NCI-H2081 (cell line): ENCODE measurements at regions not wholly inside any gene's neighbourhood (a gene's known extent, or its start where the extent isn't known, plus 50 kb on each side); places are given as distances from the start of the nearest gene placed in this dataset.

Source experiments
- DNase-seq, 2 experiments: peaks; one replicate each; lab custom pipeline; 2025; lab: John Stamatoyannopoulos, UW

DNA sequence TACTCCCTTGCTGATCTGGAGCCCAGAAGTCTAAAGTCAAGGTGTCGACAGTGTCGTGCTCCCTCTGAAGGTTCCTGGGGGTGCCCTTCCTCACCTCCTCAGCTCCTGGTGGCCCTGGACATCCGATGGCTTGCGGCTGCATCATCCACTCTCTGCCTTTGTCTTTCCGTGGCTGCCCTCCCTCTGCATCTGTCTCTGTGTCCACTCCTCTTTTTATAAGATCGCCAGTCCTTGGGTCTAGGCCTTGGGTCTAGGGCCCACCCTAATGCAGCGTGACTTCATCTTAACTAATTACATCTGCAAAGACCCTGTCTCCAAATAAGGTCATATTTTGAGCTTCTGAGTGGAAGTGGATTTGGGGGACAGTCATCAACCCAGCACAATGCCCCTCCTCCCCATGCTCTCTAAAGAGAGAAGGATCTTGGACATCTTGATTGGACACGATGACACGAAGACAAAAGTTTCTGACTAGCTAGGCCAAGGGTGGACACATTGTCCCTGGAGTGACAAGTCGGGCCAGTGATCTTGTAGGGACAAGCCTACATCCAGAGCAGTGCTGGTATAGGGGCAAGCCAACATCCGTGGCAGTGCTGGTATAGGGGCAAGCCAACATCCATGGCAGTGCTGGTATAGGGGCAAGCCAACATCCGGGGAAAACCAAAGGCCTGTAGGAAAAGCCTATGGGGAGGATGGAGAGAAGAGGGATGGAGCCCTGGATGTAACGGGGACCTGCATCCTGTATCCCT lies 93.9 kb upstream of the DIO3 start:
- no peak for DNase-seq

DNA sequence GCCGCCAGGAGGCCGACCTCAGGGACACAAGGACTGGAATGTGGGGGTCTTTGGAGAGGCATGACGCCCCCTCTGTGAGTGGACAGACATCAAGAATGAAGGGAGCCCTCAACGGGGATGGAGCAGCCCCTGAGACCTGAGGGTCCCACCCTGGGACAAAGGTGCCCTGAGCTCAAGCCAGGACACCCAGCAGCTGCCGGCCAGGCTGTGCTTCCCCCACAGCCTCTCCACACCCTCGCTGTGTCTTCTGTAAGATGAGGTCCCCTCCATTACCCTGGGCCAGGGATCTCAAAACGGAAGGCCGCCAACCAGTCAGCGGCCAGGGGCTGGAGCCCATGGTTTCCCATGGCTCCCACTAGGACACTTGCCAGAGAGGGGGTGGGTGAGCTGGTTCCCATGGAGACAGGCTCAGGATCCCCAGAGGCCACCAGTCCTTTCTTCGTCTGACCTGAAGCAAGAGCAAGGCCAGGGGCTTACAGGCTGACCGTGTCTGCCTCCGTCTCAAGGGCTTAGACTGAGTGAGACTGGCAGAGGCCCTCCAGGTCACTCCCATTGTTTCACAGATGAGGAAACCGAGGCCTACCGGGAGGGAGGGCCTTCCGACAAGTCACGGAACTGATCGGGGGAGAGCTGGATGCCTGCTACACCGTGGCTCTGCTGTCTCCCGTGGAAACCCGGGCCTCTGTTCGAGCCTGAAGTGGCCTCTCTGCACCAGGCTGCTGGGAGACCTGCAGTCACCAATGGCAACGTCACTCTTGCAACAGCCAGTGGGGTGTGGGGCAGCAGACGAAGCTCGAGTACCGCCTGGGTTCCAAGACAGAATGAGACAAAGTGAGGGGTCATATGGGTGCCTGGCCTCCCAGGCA lies 91.7 kb upstream of the DIO3 start:
- DNase-seq: no peak

DNA sequence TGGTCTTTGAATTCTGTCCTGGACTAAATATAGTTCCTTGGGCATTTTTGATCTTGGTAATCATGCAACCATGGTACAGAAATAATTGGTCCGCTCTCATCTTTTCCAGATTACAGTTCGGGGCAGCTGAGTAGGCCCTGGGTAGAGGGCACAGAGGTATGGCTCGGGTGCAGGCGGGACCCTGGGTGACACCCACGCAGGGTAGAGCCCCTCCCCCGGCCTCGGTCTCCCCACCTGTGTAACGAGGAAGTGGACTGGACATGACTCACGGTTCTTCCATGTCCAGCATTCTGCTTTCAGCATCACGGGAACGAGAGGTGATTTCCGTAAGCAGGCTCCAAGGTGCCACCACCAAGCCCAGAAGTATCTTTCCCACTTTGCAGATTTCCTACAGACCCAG lies 91.0 kb upstream of the DIO3 start:
- DNase-seq: no peak

DNA sequence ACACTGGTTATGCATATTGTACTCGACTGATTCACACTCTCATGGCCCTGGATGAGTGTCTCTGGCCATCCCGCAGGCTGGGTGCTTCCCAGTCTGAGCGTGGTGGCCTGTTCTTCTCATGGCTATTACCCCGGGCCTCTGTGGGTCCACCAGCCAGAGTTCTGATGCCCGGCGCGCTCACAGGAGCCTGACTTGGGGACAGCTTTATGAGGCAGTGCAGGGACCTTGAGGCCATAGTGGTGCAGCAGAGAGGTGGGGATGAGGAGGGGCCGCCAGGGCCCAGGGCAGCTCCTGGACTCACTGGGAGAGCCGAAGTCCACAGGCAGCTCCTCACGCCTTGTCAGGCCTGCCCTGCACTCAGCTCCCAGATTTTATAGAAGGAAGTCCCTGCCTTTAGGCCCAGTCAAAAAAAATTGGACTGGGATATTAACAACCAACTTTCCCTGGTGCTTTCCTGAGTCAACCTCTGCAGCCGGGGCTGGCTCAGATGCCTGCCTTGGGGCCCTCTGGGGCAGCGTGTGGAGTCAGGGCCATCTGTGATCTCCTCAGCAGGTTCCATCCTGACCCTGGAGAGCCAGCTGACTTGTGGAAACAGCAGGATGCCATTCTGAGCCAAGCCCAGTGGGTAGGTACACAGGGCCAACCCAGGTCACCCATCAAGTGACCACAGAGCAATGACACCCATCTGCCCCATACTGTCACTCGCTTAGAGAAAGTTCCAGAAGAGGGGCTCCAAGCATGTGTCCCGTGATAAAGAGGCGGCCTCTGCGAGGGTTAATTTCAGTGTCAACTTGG lies 89.4 kb upstream of the DIO3 start:
- no peak for DNase-seq

DNA sequence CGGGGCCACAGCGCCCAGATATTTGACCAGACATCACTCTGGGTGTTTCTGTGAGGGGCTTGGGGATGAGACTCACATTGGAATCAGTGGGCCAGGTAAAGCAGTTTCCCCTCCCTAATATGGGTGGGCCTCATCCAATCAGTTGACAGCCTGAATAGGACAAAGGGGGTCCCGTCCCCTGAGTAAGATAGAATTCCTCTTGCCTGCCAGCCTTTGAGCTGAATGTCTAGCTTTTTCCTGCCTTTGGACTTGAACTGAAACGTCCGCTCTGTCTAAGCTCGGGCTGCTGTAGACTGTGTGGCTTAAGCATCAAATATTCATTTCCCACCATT lies 88.8 kb upstream of the DIO3 start:
- no peak for DNase-seq

DNA sequence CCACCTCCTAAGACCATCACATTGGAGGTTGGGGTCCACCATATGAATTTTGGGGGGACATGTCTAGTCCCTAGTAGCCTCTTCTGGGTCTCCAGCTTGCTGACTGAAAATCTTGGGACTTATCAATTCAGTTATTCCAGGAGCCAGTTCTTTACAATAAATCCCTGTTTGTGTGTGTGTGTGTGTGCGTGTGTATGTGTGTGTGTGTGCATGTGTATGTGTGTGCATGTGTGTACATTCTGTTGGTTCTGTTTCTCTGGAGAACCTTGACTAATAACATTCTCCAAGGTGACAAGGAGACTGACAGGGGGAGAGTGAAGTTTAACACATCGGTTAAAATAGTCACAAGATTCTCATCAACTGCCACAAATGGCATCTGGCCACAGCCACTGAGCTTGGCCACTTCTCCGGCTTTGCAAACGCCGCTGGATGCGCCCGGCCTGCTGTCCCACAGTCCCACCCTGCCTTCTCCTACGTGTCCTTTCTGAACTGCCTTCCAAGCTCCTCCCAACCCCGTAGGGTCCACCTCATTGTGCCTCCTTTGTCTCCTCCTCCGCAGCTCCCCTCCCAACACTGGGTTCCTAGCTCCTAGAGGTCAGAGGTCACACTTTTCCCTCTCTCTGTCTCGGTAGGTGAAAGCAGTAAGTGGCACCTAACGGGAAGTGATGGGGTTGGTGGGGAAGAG lies 88.1 kb upstream of the DIO3 start:
- DNase-seq: no peak

DNA sequence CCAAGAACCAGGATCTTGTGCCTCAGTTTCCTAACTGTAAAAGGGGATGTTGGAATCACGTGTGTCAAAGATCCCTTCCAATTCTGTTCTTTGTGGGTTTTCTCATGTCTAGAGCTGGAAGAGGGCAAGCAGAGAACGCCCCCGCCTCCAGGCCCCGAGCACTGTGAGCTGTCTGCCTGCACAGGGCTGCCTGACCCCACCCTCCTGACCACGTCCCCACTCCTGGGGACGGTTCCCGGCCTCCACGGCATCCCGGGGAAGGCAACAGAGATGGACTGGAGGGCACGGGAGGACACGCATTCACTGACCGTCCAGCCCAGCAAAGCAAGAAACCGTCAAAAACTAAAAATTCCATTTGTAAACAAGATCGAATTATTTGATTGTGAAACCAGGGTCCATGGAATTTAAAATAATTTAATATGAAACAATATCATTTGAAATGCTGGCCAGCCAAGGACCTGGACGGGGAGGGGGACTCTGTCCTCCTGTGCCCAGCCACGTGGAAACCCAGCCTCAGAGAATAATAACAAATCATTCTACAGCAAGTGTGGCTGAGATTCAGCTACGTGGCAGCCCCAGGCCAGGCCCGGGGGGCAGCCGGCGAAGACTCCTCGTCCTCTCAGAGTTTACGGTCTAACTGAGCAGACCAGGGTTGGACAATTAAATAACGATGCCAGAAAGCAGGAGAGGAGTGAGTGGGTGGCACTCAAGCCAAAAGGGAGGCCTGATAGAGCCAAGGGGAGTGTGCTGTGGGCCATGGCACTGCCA lies 87.3 kb upstream of the DIO3 start:
- no peak for DNase-seq

DNA sequence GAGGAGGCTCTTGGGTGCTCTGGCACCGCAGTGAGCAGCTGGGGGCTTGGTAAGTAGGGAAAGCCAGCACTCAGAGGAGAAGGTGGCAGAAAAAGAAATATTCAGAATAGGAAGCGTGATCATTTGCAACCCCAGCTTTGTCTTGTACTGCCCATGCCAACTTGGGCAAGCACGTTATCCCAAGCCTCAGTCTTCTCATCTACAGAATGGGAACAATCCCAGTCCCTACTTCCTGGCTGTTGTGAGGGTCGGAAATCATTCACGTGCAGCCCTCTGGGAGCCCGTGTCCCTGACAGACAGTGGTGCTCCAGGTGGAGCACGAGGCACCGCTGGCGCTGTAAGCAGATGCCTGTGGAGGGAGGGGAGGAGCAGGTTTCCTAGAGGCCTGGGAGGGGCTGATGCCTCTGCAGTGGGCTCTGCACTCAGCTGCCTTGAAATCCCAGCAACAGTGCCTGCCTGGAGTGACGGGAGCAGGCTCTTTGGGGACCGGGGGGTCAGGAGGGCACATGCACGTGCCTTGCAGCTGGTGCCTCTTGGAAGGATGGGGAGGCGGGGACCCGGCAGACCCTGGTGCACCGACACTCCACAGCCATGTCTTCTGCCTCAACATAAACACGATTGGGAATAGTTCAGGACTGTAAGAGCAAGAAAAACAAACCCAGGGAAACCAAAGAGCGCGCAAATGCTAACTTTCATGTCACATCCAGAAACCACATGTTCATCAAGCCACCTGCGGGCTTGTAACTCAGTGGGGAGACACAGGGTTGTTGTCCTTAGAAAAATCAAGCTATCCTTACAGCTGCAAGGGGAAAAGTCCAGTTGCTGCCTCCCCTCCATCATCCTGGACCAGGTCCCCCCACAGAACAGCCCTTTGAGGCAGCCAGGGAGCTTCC lies 86.5 kb upstream of the DIO3 start:
- no peak for DNase-seq

DNA sequence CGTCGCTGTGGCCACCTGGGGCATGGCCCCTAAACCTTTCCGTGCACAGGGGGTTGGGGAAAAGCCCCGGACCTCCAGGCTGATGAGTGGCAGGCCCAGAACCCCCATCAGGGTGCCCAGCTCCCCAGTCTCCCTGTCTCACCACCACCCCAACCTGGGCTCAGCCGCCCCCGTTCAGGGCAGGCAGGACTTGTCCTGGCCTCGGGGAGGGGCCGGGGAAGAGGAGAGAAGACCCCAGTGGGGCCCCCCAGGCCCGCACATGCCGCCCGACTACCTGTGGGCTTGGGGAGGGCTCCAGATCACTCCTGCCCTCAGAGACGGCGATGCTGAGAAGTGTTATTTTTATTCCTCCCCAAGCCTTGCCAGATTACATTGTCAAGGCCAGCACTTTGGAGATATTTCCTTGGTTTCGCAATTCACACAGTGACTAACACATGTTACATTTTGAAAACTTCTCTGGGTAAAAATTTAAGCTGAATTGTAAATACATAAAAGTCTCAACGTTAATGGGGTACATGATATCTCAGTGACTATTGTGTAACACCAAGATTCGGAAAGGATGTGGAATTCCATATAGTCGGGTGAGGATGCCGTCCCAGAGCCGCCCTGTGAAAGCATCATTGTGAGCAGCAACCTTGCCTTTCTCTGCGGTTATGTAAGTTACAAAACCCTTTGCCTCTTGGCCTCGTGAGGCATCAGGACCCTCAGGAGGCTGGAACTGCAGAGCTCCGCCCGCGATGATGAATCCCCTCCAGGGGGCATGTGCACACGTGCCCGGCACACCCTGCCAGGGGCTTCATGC lies 85.6 kb upstream of the DIO3 start:
- DNase-seq: no peak

DNA sequence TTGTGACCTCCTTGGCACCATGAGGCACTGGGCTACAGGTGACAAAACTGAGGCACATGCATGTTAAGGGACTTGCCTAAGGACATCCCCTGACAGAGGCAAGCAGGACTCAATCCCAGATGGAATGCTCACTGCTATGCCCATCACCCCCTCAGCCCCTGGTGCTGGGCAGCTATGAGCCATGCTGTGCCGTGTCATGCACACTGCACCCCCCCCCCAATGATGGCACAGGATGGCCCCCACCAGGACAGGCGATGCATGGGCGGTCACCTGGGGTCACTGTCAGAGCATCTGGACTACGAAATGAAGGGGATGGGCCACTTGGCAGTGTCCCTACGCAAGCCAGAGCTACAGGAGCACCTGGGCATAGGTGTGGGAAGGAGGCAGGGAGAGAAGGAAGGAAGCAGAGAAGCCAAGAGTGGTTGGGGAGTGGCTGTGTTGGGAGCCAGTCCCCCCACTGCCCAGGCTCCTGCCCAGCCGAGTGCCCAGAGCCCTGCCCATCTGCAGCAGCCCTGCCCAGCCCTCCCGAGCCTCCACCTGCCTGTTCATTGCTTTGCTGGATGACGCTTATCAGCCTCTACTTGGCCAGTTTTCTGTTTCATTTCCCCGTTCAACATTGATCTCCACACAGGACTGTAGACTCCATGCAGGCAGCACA lies 84.9 kb upstream of the DIO3 start:
- no peak for DNase-seq

DNA sequence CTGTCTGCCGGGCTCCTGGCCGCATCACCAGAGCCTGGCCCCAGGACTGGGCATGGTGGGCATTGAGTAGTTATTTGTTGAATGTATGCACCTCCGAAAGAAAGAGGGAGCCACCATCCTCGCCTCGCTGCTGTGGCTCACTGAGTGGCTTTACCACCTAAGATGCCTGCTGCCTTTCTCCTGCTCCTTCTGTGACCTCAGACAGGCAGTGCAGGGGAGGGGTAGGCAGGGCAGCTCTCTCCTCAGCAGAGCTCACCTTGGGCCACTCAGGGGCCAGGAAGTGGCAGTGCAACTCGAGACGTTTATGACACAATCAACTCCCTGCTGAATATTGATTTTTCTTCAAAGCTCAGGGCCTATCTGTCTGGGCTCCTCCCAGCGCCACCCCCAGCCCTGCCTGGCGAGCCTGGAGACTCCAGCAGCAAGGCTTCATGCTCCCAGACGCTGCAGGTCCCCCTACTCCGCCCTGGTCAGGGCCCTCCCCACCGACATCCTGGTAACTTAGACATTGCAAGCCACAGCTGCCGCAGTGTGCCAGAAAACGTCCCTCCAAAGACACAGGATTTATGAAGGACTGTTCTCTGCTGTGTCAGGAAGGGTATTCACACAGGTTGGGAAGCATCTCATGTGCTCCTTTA lies 84.3 kb upstream of the DIO3 start:
- no peak for DNase-seq

DNA sequence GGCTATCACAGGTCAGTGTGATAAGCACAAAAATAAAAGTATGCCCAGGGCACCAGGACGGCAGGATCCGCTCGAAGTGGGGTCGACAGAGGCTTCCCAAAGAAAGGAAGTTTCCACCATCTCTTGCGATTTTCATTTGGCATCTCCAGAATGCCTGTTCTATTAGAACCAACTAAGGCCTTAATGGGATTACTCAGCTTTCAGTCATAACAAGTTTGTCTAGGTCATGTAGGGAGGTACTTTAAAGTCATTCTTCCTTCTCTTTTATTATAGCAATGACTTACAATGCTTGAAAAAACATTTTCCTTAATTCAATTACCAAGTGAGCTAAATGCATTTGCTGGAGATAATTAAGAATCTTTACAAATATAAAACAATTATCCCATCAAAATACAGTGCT lies 83.6 kb upstream of the DIO3 start:
- DNase-seq: no peak

DNA sequence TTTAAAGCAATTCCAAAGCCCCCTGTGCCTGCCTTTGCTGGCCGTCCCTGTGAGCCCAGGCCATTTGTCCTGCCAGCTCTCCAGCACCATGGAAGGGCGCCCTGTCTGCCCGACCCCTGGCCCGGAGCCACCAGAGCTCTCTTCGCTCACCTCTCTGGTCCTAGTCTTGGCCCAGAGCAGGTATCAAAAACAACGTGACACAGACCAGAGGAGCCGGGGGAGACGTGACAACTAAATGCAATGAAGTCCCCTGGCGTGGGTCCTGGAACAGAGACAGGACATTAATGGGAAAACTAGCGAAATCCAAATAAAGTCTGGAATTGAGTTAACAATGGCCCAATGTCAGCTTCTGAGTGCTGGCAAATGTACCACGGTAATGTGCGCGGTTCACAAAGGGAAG lies 83.2 kb upstream of the DIO3 start:
- no peak for DNase-seq

DNA sequence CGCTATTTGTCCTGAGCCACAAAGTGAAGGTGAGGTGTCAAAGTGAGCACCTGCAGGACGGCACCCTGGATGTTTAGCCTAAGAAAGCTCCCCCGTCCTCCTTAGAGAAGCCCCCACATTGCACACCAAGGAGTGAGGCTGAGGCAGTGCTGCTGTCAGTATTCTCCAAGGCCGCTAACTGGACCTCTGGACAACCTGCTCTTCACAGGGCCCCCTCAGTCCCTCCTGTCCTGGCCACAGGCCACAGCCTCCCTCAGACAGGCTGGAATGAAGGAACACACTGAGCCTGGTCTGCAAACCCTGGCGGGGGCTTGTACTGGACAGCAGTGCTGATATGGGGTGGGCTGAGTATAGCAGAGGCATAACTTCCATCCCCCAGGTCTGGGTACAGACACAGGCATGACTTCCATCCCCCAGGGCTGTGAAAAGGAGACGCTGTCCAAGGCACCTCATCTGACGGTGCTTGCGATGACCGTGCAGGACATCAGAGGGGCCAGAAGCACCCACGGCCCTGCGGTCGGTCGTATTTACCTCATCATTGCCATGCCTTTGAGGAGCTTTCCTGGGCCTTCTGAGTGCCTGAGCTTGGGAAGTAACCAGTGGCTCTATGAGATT lies 82.4 kb upstream of the DIO3 start:
- no peak for DNase-seq

DNA sequence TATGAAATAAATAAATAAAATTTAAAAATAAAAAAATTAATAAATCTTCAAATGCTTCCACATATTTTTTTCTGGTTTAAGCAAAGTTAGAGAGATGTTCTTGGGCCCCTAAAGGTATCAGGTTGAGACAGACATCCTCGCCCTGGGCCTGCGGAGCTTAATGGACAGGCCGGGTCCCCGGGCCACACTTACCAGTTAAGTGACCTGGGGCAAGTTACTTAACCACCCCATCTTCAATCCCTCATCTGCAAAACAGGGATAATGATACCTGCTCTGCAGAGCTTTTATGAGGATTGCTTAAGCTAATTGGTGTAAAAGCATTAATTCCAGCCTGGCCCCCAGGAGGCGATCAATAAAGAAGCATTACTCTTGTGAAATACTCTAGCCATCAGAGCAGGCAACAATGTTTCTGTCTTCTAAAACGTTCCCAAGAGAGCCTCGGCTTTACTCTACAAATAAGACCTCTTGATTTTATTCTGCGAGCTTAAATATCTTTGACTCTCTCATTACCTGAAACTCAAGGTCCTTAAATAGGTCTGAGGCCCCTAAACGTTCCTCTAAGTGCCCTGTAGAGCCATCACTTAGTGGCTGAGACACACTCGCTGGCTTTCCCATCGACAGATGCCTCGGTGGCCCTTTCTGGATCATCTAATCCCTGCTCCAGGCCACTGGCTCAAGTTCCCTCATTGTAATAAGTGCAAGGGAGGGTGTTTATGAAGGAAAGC lies 81.1 kb upstream of the DIO3 start:
- DNase-seq: no peak

DNA sequence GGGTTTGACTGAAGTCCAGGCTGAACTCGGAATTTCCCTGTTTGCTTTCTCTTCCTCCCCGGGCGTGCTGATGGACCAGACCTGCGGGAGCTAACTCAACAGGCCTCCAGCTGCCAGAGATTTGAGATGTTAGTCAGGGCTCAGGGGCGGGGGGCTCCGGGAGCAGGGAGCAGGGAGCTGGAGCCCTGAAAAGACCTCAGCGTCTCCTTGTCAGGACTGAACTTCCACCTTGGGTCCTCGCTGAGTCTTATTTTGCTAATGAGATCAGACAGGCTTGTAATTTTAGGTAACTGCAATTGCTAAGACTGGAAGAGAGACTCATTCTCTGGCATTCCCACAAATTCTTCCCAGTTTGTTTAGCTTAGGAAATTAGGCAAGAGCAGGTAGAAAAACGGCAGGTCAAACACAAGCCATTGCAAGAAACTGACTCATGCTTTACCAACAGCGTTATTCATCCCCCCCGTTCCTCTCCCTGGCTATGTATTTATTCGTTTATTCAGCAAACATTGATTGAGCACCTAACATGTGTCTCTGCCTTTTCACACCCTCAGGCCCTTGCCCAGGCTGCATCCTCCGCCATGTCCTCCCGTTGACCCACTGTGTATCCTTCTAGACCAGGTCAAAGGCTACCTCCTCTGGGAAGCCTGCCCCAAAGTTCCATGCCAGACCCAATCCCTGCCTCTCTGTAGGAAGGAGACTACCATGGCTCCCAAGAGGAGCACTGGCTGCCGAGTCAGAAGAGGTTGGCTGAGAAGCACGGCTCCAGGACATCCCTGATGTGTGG lies 80.4 kb upstream of the DIO3 start:
- no peak for DNase-seq

DNA sequence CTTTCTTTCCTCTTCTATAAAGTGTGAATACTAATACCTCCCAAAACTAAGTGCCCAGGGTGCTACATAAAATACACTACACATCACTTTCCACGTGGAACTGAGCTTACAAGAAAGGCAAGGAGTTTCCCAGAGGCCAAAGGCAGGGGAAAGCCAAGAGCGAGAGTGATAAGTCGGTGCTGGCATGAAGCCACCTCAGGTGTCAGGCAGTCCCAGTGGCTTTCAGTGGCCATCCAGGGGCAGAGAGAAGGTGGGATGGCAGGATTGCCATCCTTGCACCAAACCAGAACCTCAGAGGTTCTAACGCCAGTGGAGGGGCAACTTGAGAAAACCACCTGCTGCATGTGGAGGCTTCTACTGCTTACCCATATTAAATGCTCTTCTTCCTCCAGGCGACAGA lies 79.7 kb upstream of the DIO3 start:
- no peak for DNase-seq
